NB4 (cell line): ENCODE measurements at regions not wholly inside any gene's neighbourhood (a gene's known extent, or its start where the extent isn't known, plus 50 kb on each side); places are given as distances from the start of the nearest gene placed in this dataset.
"Not testable (repeated sequence)": the region's sequence is repeated elsewhere in the genome, so short reads cannot be mapped to it uniquely, and the experiment has no call there.

Source experiments
- MYC ChIP-seq: IDR thresholded peaks from 2 replicates; pipeline ENCODE4 v1.6.1; 2011; ENCODE audit warnings: low read depth, low read length
- POLR2A ChIP-seq: IDR thresholded peaks from 2 replicates; pipeline ENCODE4 v1.6.1; 2011; ENCODE audit warnings: mild to moderate bottlenecking; ENCODE audit not compliant: insufficient read length; ENCODE audit errors: extremely low read depth
- TF ChIP-seq, protein P1 (sequence below): IDR thresholded peaks from 2 replicates; pipeline ENCODE4 v1.6.1; 2011; ENCODE audit warnings: low read depth, low read length
- TF ChIP-seq, protein P2 (sequence below): IDR thresholded peaks from one replicate; pipeline ENCODE4 v1.5.1; 2012; ENCODE audit warnings: low read depth, low read length

DNA sequence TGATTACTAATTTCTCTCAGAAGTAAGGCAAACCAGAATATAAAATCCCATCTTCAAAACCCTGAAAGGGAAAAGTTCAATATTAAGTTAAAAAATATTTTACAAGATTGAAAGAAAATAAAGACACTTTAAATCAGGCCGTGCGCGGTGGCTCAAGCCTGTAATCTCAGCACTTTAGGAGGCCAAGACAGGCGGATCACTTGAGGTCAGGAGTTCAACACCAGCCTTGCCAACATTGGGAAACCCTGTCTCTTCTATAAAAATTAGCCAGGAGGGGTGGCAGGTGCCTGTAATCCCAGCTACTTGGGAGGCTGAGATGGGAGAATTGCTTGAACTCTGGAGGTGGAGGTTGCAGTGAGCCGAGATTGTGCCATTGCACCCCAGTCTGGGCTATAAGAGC, 364.6 kb upstream of the PIK3R1 start:
- not testable (repeated sequence) for TF ChIP-seq POLR2A, MYC
- TF ChIP-seq, protein P1, sequence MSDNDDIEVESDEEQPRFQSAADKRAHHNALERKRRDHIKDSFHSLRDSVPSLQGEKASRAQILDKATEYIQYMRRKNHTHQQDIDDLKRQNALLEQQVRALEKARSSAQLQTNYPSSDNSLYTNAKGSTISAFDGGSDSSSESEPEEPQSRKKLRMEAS, result not testable (repeated sequence)
- TF ChIP-seq, protein P2, sequence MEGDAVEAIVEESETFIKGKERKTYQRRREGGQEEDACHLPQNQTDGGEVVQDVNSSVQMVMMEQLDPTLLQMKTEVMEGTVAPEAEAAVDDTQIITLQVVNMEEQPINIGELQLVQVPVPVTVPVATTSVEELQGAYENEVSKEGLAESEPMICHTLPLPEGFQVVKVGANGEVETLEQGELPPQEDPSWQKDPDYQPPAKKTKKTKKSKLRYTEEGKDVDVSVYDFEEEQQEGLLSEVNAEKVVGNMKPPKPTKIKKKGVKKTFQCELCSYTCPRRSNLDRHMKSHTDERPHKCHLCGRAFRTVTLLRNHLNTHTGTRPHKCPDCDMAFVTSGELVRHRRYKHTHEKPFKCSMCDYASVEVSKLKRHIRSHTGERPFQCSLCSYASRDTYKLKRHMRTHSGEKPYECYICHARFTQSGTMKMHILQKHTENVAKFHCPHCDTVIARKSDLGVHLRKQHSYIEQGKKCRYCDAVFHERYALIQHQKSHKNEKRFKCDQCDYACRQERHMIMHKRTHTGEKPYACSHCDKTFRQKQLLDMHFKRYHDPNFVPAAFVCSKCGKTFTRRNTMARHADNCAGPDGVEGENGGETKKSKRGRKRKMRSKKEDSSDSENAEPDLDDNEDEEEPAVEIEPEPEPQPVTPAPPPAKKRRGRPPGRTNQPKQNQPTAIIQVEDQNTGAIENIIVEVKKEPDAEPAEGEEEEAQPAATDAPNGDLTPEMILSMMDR, result not testable (repeated sequence)
